Liver (tissue), 3 donors: ENCODE measurements at regions not wholly inside any gene's neighbourhood (a gene's known extent, or its start where the extent isn't known, plus 50 kb on each side); places are given as distances from the start of the nearest gene placed in this dataset.

Source experiments
- EGR1 ChIP-seq, 2 donors: IDR thresholded peaks; 2 replicates each; pipeline ENCODE4 v1.6.1; 2016 to 2018; ENCODE audit warnings: antibody characterized with exemption in 2 of 2, low read depth in 2 of 2
- GABPA ChIP-seq, 2 donors: IDR thresholded peaks in 1 of 2; conservative IDR thresholded peaks in 1 of 2; 2 replicates each; pipeline ENCODE4 v1.6.1; 2016; ENCODE audit warnings: antibody characterized with exemption in 2 of 2, mild to moderate bottlenecking in 1 of 2, moderate library complexity in 1 of 2
- HNF4G ChIP-seq: IDR thresholded peaks from 2 replicates; pipeline ENCODE4 v1.6.1; 2016; ENCODE audit warnings: antibody characterized with exemption
- SP1 ChIP-seq: IDR thresholded peaks from 2 replicates; pipeline ENCODE4 v1.6.1; 2018; ENCODE audit warnings: antibody characterized with exemption, mild to moderate bottlenecking
- TAF1 ChIP-seq: conservative IDR thresholded peaks from 2 replicates; pipeline ENCODE4 v1.6.1; 2016; ENCODE audit warnings: antibody characterized with exemption, mild to moderate bottlenecking
- YY1 ChIP-seq: IDR thresholded peaks from 2 replicates; pipeline ENCODE4 v1.6.1; 2016; ENCODE audit warnings: antibody characterized with exemption, mild to moderate bottlenecking
- TF ChIP-seq, protein P1 (sequence below): fragments of 150-350 bp; IDR thresholded peaks from 2 replicates; pipeline ENCODE4 v1.5.1; 2017; ENCODE audit warnings: improper control_type of control experiment, low read depth, low read length; ENCODE audit not compliant: missing input control
- TF ChIP-seq, protein P2 (sequence below): IDR thresholded peaks from 2 replicates; pipeline ENCODE4 v1.6.1; 2016; ENCODE audit warnings: antibody characterized with exemption
- donor health status: healthy.
- donor health status: healthy.

DNA sequence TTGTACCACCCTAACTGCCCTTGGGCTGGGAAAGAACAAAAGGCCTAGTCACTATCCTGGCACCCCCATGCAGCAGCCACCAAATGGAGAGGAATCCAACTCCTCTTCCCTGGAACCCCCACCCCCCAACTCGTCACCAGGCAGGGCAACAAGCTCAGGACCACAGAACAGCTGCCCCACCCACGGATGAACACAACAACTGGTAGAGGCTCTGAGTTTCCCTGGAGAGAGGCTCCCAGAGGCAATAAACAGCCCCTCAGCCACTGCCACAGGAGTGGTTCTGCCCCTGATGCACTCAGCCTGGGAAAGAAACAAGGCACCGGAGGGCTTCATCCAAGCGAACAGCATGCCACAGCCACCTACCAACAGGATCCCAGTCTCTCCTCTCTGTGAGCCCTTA lies 778.4 kb upstream of the FAT3 start:
- TF ChIP-seq SP1 (no peak), YY1 (no peak), TAF1 (no peak), EGR1 (IDR thresholded peaks at IDR 0.05; ENCODE audit: low read depth in 2 of 2) (no peak), HNF4G (no peak), GABPA (IDR thresholded peaks at IDR 0.05 in 1 of 2, conservative IDR thresholded peaks at IDR 0.05 in 1 of 2) (no peak)
- TF ChIP-seq, protein P1, sequence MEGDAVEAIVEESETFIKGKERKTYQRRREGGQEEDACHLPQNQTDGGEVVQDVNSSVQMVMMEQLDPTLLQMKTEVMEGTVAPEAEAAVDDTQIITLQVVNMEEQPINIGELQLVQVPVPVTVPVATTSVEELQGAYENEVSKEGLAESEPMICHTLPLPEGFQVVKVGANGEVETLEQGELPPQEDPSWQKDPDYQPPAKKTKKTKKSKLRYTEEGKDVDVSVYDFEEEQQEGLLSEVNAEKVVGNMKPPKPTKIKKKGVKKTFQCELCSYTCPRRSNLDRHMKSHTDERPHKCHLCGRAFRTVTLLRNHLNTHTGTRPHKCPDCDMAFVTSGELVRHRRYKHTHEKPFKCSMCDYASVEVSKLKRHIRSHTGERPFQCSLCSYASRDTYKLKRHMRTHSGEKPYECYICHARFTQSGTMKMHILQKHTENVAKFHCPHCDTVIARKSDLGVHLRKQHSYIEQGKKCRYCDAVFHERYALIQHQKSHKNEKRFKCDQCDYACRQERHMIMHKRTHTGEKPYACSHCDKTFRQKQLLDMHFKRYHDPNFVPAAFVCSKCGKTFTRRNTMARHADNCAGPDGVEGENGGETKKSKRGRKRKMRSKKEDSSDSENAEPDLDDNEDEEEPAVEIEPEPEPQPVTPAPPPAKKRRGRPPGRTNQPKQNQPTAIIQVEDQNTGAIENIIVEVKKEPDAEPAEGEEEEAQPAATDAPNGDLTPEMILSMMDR = no peak
- TF ChIP-seq, protein P2, sequence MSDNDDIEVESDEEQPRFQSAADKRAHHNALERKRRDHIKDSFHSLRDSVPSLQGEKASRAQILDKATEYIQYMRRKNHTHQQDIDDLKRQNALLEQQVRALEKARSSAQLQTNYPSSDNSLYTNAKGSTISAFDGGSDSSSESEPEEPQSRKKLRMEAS = no peak
